A549 (cell line): ENCODE measurements at regions not wholly inside any gene's neighbourhood (a gene's known extent, or its start where the extent isn't known, plus 50 kb on each side); places are given as distances from the start of the nearest gene placed in this dataset.

Experiments used
- ATAC-seq, 2 experiments: fragments of 200-7000 bp in 1 of 2; fragments of >200 bp in 1 of 2; cut with Nextera tagmentation in 1 of 2; cut with Tn5 transposase in 1 of 2; 3 replicates each; pipeline versions ENCODE4 v1.8.0 to v1.9.1; 2018 to 2020; ENCODE audit warnings: mild to moderate bottlenecking in 1 of 2, moderate library complexity in 1 of 2
- CTCF ChIA-PET: fragments of 300-600 bp; sonication (Branson Sonifier 250); formaldehyde crosslinking; extraction: SDS; loops from one replicate; lab custom pipeline; 2021; ENCODE audit warnings: antibody characterized with exemption, inconsistent platforms; lab: Yijun Ruan, JAX
- POLR2A ChIA-PET: fragments of 350-600 bp; formaldehyde crosslinking; extraction: SDS; loops from one replicate; lab custom pipeline; 2021; ENCODE audit warnings: antibody characterized with exemption, inconsistent platforms; lab: Yijun Ruan, JAX
- DNase-seq, 2 experiments: peaks; one replicate each; pipeline versions ENCODE4 v3.0.0 to v3.0.0-alpha.2; 2011 to 2016; ENCODE audit warnings: low read depth in 1 of 2, low spot score in 1 of 2
- FAIRE-seq: peaks from 2 replicates; lab custom pipeline; 2011; peaks lifted over from hg19 to GRCh38; lab: Jason Lieb, UNC
- H3K27ac ChIP-seq, 2 experiments: fragments of >200 bp; sonication (Bioruptor Twin); formaldehyde crosslinking; 3 replicates each; pipeline ENCODE4 v1.5.1; 2016 to 2017
- H3K4me1 ChIP-seq: fragments of >200 bp; sonication (Bioruptor Twin); formaldehyde crosslinking; 3 replicates; pipeline ENCODE4 v1.6.1; 2016
- H3K4me2 ChIP-seq: fragments of >200 bp; sonication (Bioruptor Twin); formaldehyde crosslinking; 3 replicates; pipeline ENCODE4 v1.6.1; 2016
- H3K4me3 ChIP-seq: fragments of >200 bp; sonication (Bioruptor Twin); formaldehyde crosslinking; 3 replicates; pipeline ENCODE4 v1.5.1; 2016
- H3K9me3 ChIP-seq: fragments of >200 bp; sonication (Bioruptor Twin); formaldehyde crosslinking; 3 replicates; pipeline ENCODE4 v1.6.1; 2016
- BCL3 ChIP-seq: fragments of >200 bp; sonication (Bioruptor Twin); formaldehyde crosslinking; IDR thresholded peaks from 3 replicates; pipeline ENCODE4 v1.6.1; 2016
- BHLHE40 ChIP-seq: IDR thresholded peaks from 2 replicates; pipeline ENCODE4 v1.6.1; 2012; ENCODE audit warnings: low read depth, low read length, inconsistent platforms
- CBX8 ChIP-seq: fragments of 200-600 bp; sonication (generic); IDR thresholded peaks from 2 replicates; pipeline ENCODE4 v1.6.1; 2016
- CEBPB ChIP-seq, 2 experiments: fragments of >200 bp in 1 of 2; sonication (Bioruptor Twin) in 1 of 2; formaldehyde crosslinking in 1 of 2; IDR thresholded peaks; 2 replicates each; pipeline ENCODE4 v1.6.1; 2012 to 2016
- E2F6 ChIP-seq: IDR thresholded peaks from 2 replicates; pipeline ENCODE4 v1.6.1; 2012; ENCODE audit warnings: low read depth, borderline replicate concordance
- EHMT2 ChIP-seq: fragments of 200-600 bp; sonication (generic); IDR thresholded peaks from 2 replicates; pipeline ENCODE4 v1.6.1; 2016; ENCODE audit warnings: antibody characterized with exemption, low read depth, mild to moderate bottlenecking, moderate library complexity
- EP300 ChIP-seq, 2 experiments: fragments of >200 bp; sonication (Bioruptor Twin); formaldehyde crosslinking; IDR thresholded peaks; 2 replicates in 1 of 2; 3 replicates in 1 of 2; pipeline ENCODE4 v1.6.1; 2016 to 2017
- FOSL2 ChIP-seq, 2 experiments: fragments of 450-650 bp in 1 of 2; fragments of >200 bp in 1 of 2; sonication (Bioruptor Twin) in 1 of 2; formaldehyde crosslinking; IDR thresholded peaks; 2 replicates each; pipeline versions ENCODE4 v1.5.0 to v1.6.1; 2016 to 2020; ENCODE audit warnings: mild to moderate bottlenecking in 1 of 2, moderate library complexity in 1 of 2
- GATA3 ChIP-seq: IDR thresholded peaks from 2 replicates; pipeline ENCODE4 v1.6.1; 2012; ENCODE audit warnings: borderline replicate concordance
- HDAC2 ChIP-seq: fragments of 200-600 bp; sonication (generic); IDR thresholded peaks from 2 replicates; pipeline ENCODE4 v1.6.1; 2016
- HEYL ChIP-seq: fragments of 250-450 bp; sonication (Bioruptor Pico); IDR thresholded peaks from 2 replicates; pipeline ENCODE4 v1.8.0; 2021; ENCODE audit warnings: mild to moderate bottlenecking, moderate library complexity
- HOXA7 ChIP-seq: fragments of 250-450 bp; sonication (Bioruptor Pico); IDR thresholded peaks from 2 replicates; pipeline ENCODE4 v1.5.0; 2020; ENCODE audit warnings: mild to moderate bottlenecking, moderate library complexity
- HOXB13 ChIP-seq: fragments of 250-450 bp; sonication (Bioruptor Pico); IDR thresholded peaks from 2 replicates; pipeline ENCODE4 v1.5.0; 2020; ENCODE audit warnings: low read depth, mild to moderate bottlenecking, moderate library complexity
- HOXB5 ChIP-seq: fragments of 250-450 bp; sonication (Bioruptor Pico); IDR thresholded peaks from 2 replicates; pipeline ENCODE4 v1.5.0; 2020; ENCODE audit warnings: mild to moderate bottlenecking, moderate library complexity
- KDM5A ChIP-seq: fragments of 200-600 bp; sonication (generic); IDR thresholded peaks from 2 replicates; pipeline ENCODE4 v1.6.1; 2016; ENCODE audit warnings: antibody characterized with exemption, mild to moderate bottlenecking
- POLR2A ChIP-seq: IDR thresholded peaks from 2 replicates; pipeline ENCODE4 v1.6.1; 2012; ENCODE audit warnings: mild to moderate bottlenecking, low read length
- POLR2AphosphoS2 ChIP-seq: conservative IDR thresholded peaks from 2 replicates; pipeline ENCODE4 v1.6.1; 2012; ENCODE audit warnings: low read length, improper control_type of control experiment, inconsistent platforms
- RAD21 ChIP-seq, 2 experiments: fragments of >200 bp in 1 of 2; sonication (Bioruptor Twin) in 1 of 2; formaldehyde crosslinking in 1 of 2; IDR thresholded peaks in 1 of 2; conservative IDR thresholded peaks in 1 of 2; 2 replicates in 1 of 2; 3 replicates in 1 of 2; pipeline ENCODE4 v1.6.1; 2012 to 2018; ENCODE audit warnings: inconsistent platforms in 1 of 2
- RARB ChIP-seq: fragments of 250-450 bp; sonication (Bioruptor Pico); IDR thresholded peaks from 2 replicates; pipeline ENCODE4 v1.8.0; 2021; ENCODE audit warnings: mild to moderate bottlenecking, moderate library complexity
- SMC3 ChIP-seq: fragments of >200 bp; sonication (Bioruptor Twin); formaldehyde crosslinking; IDR thresholded peaks from 3 replicates; pipeline ENCODE4 v1.6.1; 2018; ENCODE audit warnings: inconsistent platforms
- SREBF2 ChIP-seq: fragments of 450-650 bp; IDR thresholded peaks from 2 replicates; pipeline ENCODE4 v1.6.1; 2014; ENCODE audit warnings: mild to moderate bottlenecking, moderate library complexity
- TP53 ChIP-seq: fragments of 250-450 bp; sonication (Bioruptor Pico); IDR thresholded peaks from 2 replicates; pipeline ENCODE4 v1.5.0; 2021; ENCODE audit warnings: mild to moderate bottlenecking, moderate library complexity
- WGBS: methylation state at CpG from one replicate; pipeline ENCODE4 v1.1.6; 2017; ENCODE audit errors: missing lambda C conversion rate; 5-methylcytosine and 5-hydroxymethylcytosine counted together
- TF ChIP-seq, protein P1 (sequence below): fragments of 250-450 bp; sonication (Bioruptor Pico); IDR thresholded peaks from 2 replicates; pipeline ENCODE4 v1.5.0; 2021; ENCODE audit warnings: mild to moderate bottlenecking, moderate library complexity, borderline replicate concordance
- TF ChIP-seq, protein P2 (sequence below): IDR thresholded peaks from 2 replicates; pipeline ENCODE4 v1.6.1; 2012

DNA sequence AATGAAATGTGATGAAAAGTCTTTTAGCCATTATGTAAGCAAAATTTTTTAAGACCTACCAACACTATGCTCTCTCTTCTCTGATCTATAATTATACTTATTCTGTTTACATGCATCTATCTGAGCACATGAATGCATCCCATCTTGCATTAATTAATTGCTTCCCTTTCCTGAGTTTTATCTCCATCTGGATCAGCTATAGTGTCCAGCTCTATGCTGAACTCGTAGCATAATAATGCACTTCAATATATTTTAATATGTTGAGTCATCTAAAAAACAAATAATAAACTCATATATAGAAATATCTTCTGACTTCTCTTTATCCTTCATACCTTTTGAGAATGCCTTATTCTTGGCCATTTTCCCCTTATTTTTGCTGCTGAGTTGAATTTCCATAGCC is 1097.8 kb downstream of the TTLL7 start:
- H3K4me2 ChIP-seq = no peak overlapping the region
- DNase-seq (no peak), ATAC-seq (no peak), FAIRE-seq (no peak)
- H3K4me1 ChIP-seq = no peaks in the 10 kb centered on the region
- 4% methylated on average over 1 of the region's 1 CpG for WGBS
- no peak for TF ChIP-seq EP300 (IDR thresholded peaks at IDR 0.05)
- no peak for TF ChIP-seq HOXA7 (CRISPR knock-in tag)
- no peak for TF ChIP-seq POLR2AphosphoS2
- TF ChIP-seq HDAC2 = no peak
- no peak for TF ChIP-seq SMC3
- TF ChIP-seq TP53 (CRISPR knock-in tag) = no peak
- TF ChIP-seq KDM5A = no peak
- no peak for TF ChIP-seq HOXB13
- TF ChIP-seq CBX8 = no peak
- TF ChIP-seq, protein P1, sequence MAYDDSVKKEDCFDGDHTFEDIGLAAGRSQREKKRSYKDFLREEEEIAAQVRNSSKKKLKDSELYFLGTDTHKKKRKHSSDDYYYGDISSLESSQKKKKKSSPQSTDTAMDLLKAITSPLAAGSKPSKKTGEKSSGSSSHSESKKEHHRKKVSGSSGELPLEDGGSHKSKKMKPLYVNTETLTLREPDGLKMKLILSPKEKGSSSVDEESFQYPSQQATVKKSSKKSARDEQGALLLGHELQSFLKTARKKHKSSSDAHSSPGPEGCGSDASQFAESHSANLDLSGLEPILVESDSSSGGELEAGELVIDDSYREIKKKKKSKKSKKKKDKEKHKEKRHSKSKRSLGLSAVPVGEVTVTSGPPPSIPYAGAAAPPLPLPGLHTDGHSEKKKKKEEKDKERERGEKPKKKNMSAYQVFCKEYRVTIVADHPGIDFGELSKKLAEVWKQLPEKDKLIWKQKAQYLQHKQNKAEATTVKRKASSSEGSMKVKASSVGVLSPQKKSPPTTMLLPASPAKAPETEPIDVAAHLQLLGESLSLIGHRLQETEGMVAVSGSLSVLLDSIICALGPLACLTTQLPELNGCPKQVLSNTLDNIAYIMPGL = no peak
- TF ChIP-seq RARB (CRISPR knock-in tag) = no peak
- no peak for TF ChIP-seq HOXB5 (CRISPR knock-in tag)
- H3K4me3 ChIP-seq = no peak overlapping the region
- CTCF ChIA-PET = no interaction called here
- POLR2A ChIA-PET = no interaction called here
- no peak overlapping the region for H3K27ac ChIP-seq
- H3K9me3 ChIP-seq = no peaks in the 10 kb centered on the region

DNA sequence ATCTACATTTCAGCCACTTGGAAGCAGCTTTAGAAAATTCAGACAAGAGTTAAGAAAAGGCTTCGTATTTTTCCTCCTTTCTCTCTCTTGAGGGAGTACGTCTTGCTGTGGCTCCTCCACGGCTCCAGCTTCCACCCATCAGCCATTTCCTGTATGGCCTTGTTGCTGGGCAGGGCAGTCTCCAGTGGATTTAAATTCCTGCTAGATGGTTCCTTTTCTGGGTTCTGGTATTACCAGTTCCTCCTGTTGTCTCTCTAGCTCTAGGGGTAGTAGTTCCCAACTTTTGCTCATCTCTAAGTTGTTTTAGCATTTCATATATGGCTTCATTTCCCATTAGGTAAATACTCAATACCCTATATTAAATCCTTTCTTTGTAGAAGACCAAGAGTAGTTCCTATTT is 1098.3 kb downstream of the ADGRL2 start:
- WGBS = 4% methylated on average over 3 of the region's 3 CpGs
- TF ChIP-seq, protein P2, sequence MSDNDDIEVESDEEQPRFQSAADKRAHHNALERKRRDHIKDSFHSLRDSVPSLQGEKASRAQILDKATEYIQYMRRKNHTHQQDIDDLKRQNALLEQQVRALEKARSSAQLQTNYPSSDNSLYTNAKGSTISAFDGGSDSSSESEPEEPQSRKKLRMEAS = no peak
- TF ChIP-seq SMC3 = no peak
- TF ChIP-seq EHMT2 = no peak
- no peak for TF ChIP-seq FOSL2 (IDR thresholded peaks at IDR 0.05)
- TF ChIP-seq FOSL2 (CRISPR knock-in tag; IDR thresholded peaks at IDR 0.05) = no peak
- TF ChIP-seq GATA3 = no peak
- TF ChIP-seq RAD21 (conservative IDR thresholded peaks at IDR 0.05 in 1 of 2, IDR thresholded peaks at IDR 0.05 in 1 of 2) = no peak
- no peaks in the 10 kb centered on the region for H3K4me1 ChIP-seq
- no peak overlapping the region for H3K27ac ChIP-seq
- no peaks in the 10 kb centered on the region for H3K9me3 ChIP-seq
- no peak for ATAC-seq
- no peak overlapping the region for H3K4me2 ChIP-seq
- POLR2A ChIA-PET = no interaction called here
- FAIRE-seq = no peak
- CTCF ChIA-PET = no interaction called here
- DNase-seq = no peak
- H3K4me3 ChIP-seq = no peak overlapping the region

GRCh38 chr1:82897549-82897948 is 1096.8 kb downstream of the ADGRL2 start:
- FAIRE-seq (no peak), ATAC-seq (no peak), DNase-seq (no peak)
- no peaks in the 10 kb centered on the region for H3K9me3 ChIP-seq
- no peaks in the 10 kb centered on the region for H3K4me1 ChIP-seq
- H3K4me3 ChIP-seq = no peak overlapping the region
- no peak overlapping the region for H3K27ac ChIP-seq
- ChIA-PET CTCF (no interaction called here), POLR2A (no interaction called here)
- TF ChIP-seq POLR2AphosphoS2 (no peak), HEYL (CRISPR knock-in tag) (no peak), POLR2A (no peak), SREBF2 (no peak), CEBPB (IDR thresholded peaks at IDR 0.05) (no peak), E2F6 (no peak), GATA3 (no peak), BHLHE40 (no peak), BCL3 (no peak)
- H3K4me2 ChIP-seq = no peak overlapping the region
- WGBS = 0% methylated on average over 1 of the region's 1 CpG
